HG03354 (cell line): ENCODE measurements at regions not wholly inside any gene's neighbourhood (a gene's known extent, or its start where the extent isn't known, plus 50 kb on each side); places are given as distances from the start of the nearest gene placed in this dataset.

Source experiments
- ATAC-seq: cut with Tn5 transposase; IDR thresholded peaks from one replicate; pipeline ENCODE4 v1.9.1; 2021; ENCODE audit warnings: mild to moderate bottlenecking; ENCODE audit not compliant: unreplicated experiment, poor library complexity, severe bottlenecking

DNA sequence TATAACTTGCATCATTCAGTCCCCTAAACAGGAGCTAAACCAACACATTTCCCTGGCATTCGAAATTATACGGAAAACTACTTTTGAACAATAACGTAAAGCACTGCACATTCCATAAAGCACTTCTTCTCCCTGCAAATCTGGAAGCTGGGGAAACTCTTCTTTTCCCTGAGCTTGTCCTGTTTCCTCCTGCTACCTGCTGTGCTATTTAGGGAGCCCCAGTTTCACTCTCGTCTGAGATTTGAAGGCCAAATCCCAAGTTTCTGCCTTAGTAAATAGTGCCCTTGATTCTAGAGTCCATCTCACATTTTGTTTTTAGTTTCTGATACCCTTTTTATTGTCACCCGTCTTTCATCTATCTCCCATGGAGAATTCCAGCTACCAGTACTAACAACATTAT, 67.7 kb upstream of the OSR1 start:
- no peak for ATAC-seq

DNA sequence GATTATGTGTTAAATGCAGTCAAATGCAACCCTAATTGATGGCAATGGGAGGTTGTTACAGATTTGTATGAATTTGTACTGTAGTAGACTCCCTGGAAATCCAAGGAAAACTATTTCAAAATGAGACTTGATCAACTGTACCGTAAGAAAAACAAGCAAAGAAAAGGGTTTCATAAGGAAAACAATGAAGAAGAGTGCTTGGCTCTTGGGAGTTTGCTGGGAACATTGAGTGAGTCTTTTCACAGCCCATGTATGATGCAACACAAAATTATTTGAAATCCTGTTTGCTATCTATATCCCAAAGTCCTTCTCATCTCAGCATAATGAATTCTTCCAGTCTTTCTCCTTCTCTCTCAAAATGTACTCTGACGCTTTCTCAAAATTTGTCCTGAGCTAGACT, 67.0 kb upstream of the OSR1 start:
- ATAC-seq = no peak

DNA sequence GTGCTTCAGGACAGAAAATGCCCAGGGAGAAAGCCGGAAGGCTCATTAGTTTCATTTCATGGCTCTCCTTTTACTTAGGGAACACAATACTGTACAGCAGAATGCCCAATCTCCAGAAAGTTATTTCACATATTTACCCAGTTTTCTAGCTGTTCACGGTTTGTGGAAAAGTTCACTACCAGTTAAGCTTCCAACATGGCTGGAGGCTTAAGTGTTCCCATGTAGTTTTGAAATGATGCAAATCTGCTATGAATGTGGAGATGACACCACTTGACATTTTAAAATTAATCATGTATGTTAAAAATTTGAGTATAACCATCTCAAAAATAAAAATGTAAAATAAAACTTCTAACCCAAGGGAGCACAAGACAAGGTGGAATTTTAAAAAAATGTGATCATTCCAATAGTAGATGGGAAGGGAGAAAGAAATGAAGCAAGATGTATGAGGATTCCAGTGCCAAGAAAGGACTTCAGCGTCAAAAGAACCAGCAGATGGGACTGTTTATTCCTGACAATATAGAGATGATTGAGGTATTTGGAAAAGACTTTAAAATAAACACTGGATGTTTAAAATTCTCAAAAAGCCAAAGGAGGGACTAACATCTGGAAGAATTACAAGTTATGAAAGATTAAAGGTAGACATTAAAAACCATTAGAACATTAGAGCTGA, 60.9 kb upstream of the OSR1 start:
- ATAC-seq = no peak

DNA sequence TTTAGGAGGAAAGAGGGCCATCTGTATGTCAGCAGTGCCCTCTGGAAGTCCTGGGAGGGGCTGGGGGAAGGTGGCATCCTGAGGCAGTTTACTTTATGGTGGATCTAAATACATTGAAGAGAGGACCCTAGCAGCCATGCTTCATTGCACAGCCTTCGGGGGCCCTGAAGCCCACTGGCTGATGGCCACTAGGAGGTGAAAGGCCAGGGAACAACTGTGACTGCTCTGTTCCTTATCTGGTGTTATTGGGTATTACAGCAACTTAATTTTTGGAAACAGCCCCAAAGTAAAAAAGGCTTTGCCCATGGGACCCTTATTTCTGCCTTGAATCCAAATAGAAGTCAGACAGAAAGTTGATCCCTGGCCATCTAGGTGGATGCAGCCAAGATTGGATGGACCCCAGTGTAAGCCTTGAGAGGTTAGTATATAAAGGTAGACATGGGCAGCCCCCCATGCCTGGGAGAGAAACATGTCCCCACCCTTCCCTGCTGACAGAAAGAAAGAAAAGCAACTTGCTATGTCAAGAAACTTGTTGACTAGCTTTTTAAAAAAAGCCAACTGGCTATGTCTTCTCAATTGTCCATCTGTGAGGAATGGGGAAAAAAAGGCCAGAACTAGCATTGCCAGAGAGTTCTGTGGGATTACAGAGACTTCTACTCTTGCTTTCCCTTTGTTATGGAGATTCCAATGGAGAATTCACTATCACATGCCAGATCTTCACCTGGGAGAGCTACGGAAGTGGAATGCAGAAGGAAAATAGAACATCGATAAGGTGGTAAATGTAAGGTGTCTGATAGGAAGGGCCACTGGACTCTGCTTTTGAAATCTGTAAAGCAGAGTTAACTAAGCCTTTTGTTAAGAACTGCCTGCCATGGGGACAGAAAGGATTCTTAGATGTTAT, 58.6 kb upstream of the OSR1 start:
- no peak for ATAC-seq

DNA sequence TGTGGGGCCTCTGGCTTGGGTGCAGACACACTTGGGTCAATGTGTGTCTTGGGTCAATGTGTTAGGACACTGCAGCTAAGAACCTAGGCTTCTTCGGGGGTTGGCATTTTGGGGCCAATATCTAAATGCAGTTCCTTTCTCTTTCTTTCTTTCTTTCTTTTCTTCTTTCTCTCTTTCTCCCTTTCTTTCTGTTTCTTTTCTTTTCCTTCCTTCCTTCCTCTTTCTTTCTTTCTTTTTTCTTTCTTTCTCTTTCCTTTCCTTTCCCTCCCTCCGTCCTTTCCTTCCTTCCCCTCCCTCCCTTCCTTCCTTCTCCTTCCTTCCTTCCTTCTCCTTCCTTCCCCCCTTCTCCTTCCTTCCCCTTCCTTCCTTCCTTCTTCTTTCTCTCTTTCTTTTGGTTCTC, 57.7 kb upstream of the OSR1 start:
- ATAC-seq = no peak

DNA sequence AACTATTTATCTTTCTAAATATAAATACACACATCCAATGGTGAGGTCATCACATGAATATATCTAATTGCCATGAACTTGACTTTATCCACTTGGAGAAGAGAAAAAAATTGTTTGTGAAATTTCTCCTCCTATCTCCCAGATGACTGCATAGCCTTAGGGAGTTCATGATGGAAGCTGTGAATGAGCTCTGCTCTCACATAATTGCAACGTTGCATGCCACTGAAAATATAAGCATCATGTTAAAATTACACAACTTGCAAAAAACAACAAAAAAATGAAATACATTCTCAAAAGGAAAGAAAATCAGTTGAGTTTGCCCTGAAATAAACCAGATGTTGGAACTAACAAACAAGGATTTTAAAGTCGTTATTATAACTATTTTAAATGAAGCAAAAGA, 50.6 kb upstream of the OSR1 start:
- ATAC-seq = no peak

DNA sequence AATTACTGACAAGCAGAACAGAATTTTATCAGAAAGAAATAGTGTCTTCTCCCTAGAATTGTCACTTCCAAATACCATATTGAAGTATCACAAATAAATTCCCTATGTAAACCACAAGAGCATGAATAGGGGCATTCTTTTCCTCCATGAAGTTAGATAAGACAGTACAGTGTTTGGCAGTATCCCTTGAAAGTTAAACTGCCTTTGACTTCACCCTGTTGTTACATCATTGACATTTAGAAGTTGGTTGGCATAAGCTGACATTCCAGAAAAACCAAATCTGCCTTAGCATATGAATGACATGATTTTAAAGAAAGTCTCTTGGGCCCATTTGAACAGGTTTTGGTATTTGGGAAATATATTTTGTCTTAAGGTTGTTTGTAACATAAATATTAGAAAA, 50.2 kb upstream of the OSR1 start:
- no peak for ATAC-seq
